IgD-negative memory B cell (primary cell): ENCODE measurements at regions not wholly inside any gene's neighbourhood (a gene's known extent, or its start where the extent isn't known, plus 50 kb on each side); places are given as distances from the start of the nearest gene placed in this dataset.
"Not testable (repeated sequence)": the region's sequence is repeated elsewhere in the genome, so short reads cannot be mapped to it uniquely, and the experiment has no call there.

Experiments
- H3K27ac Mint-ChIP-seq, 3 donors: one replicate each; pipeline ENCODE4 v1.8.0; 2020 to 2022; ENCODE audit warnings: mild to moderate bottlenecking in 3 of 3, mixed read lengths in 3 of 3, moderate library complexity in 1 of 3
- H3K27me3 Mint-ChIP-seq: one replicate; pipeline ENCODE4 v1.8.0; 2021; ENCODE audit warnings: mixed read lengths
- H3K36me3 Mint-ChIP-seq: one replicate; pipeline ENCODE4 v1.8.0; 2020; ENCODE audit warnings: mild to moderate bottlenecking, mixed read lengths
- H3K4me1 Mint-ChIP-seq, 3 donors: one replicate each; pipeline ENCODE4 v1.8.0; 2020 to 2022; ENCODE audit warnings: mixed read lengths in 3 of 3, mild to moderate bottlenecking in 1 of 3
- H3K4me3 Mint-ChIP-seq, 4 donors: one replicate each; pipeline ENCODE4 v1.8.0; 2020 to 2022; ENCODE audit warnings: mild to moderate bottlenecking in 4 of 4, mixed read lengths in 4 of 4, moderate library complexity in 3 of 4
- H3K9me3 Mint-ChIP-seq, 3 donors: one replicate each; pipeline ENCODE4 v1.8.0; 2020 to 2021; ENCODE audit warnings: mixed read lengths in 3 of 3, mild to moderate bottlenecking in 1 of 3

DNA sequence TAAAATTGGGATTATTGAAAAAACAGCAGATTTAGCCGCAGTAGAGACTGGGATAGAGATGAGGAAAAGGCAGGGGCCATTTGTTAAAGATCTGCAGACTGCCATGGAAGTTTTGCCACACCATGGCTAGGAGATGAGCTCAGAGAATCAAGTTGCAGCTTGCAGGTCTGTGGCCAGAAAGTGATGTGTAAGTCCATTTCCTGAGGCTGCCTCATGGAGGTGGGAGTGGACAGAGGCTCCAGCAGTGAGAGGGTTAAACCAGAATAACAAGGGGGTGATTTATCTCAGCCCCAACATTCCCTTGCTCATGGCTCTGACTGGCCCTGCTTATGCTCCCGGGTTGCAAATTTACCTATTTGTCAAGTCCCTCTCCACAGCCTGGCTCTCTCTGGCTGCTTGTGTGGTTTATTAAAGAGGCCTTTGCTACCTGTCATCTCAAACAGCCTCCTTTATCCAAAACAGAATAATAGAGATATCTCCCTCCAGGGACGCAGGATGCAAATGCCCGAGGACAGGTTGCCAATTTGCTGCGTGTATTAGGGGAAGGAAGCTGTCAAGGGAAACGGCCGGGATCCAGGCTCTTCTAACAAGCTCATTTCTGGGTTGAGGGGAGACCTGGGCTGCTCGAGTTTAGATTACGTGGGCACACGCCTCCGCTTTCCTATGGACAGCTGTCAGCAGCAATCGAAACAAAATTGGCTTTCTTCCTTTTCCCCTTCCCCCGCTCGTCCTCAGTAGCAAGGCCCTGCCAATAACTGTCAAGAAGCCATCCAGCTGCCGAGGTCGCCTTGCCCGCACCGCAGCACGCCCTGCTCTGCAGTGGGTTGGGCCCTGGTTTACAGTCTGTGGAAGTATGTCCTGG, 72.8 kb upstream of the PITX1 start:
- Mint-ChIP-seq H3K4me1 (no peaks in the 10 kb centered on the region), H3K36me3 (no peaks in the 10 kb centered on the region), H3K27me3 (peaks cover 1% of the 10 kb centered on the region), H3K4me3 (peak overlapping the region in 1 of 4 donors; percentile 18), H3K27ac (no peak overlapping the region), H3K9me3 (no peaks in the 10 kb centered on the region)

- Mint-ChIP-seq H3K36me3 (no peaks in the 10 kb centered on the region), H3K27ac (no peak overlapping the region)
Measured at GRCh38 chr5:135106136-135106535, 72.1 kb upstream of the PITX1 start.

GRCh38 chr5:135105105-135105484, 71.1 kb upstream of the PITX1 start:
- Mint-ChIP-seq H3K27ac (no peak overlapping the region), H3K27me3 (no peaks in the 10 kb centered on the region), H3K4me3 (no peak overlapping the region), H3K36me3 (no peaks in the 10 kb centered on the region), H3K9me3 (no peaks in the 10 kb centered on the region), H3K4me1 (no peaks in the 10 kb centered on the region)

More at GRCh38 chr5:135106136-135106535, 72.1 kb upstream of the PITX1 start:
- Mint-ChIP-seq H3K27me3 (no peaks in the 10 kb centered on the region), H3K4me1 (no peaks in the 10 kb centered on the region), H3K9me3 (no peaks in the 10 kb centered on the region), H3K4me3 (no peak overlapping the region)

- H3K27me3 Mint-ChIP-seq = no peaks in the 10 kb centered on the region
- no peaks in the 10 kb centered on the region for H3K9me3 Mint-ChIP-seq
- no peak overlapping the region for H3K27ac Mint-ChIP-seq
- H3K4me3 Mint-ChIP-seq = no peak overlapping the region
- H3K36me3 Mint-ChIP-seq = no peaks in the 10 kb centered on the region
- no peaks in the 10 kb centered on the region for H3K4me1 Mint-ChIP-seq
Measured at GRCh38 chr5:135103575-135103853, 69.5 kb upstream of the PITX1 start.

DNA sequence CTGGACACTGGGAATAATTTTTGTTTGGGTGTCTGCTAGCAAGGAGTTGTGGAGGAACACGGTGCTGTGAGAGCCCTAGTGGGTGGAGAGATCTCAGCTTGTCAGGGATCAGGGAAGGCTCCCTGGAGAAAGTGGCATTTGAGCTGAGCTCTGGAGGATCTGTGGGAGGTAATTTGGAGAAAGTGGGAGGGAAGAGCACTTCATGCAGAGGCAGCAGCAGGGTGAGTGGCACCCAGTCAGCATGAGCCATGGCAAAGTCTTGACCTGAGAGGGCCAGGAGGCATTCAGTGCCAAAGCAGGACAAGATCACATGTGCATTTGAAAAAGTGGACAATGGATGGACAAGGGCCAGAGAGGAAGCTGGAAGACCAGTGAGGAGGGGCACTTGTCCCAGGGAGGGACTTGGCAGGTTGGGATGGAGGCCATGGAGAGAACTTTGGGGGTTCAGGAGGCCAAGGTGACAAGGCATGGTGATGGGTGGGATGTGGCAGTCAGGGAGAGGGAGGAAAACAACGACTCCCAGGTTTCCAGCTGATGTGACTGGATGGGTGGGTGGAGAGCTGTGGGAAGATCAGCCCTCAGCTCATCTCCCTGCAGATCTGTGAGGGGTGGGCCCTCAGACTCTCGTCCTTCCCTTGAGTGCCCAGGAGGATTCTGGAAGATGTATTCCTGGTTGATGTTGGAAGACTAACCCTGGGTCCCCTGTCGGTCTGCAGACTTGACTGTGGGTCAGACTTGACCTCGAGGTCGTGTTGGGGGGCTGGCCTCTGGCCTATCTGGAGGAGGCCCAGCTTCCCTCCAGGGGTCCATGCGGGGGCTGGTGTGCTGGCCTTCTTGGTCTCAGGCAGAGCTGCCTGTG, 68.9 kb upstream of the PITX1 start:
- no peak overlapping the region for H3K27ac Mint-ChIP-seq
- no peaks in the 10 kb centered on the region for H3K27me3 Mint-ChIP-seq
- H3K4me3 Mint-ChIP-seq = no peak overlapping the region
- no peaks in the 10 kb centered on the region for H3K9me3 Mint-ChIP-seq
- H3K4me1 Mint-ChIP-seq = no peaks in the 10 kb centered on the region
- no peaks in the 10 kb centered on the region for H3K36me3 Mint-ChIP-seq

DNA sequence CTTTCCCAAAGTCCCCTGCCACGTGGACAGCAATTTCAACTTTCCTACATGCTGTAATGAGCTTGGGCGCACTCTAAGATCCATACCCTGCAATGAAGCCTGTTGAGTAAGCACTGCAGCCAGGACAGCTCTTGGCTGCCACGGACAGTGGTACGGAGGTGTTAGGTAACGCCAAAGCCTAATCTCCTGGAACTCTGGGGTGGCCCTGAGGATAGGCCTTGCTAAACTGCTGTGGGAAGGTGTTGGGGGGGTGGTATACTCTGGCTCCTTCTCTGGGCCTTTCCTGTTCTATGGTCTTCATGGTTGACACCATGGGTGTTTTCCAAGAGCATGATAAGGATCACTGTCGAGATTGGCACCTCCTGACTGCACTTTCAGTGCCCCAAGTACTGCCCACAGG, 66.4 kb upstream of the PITX1 start:
- Mint-ChIP-seq H3K27me3 (peaks cover 3% of the 10 kb centered on the region), H3K27ac (no peak overlapping the region), H3K4me3 (no peak overlapping the region), H3K9me3 (no peaks in the 10 kb centered on the region), H3K36me3 (no peaks in the 10 kb centered on the region), H3K4me1 (no peaks in the 10 kb centered on the region)

DNA sequence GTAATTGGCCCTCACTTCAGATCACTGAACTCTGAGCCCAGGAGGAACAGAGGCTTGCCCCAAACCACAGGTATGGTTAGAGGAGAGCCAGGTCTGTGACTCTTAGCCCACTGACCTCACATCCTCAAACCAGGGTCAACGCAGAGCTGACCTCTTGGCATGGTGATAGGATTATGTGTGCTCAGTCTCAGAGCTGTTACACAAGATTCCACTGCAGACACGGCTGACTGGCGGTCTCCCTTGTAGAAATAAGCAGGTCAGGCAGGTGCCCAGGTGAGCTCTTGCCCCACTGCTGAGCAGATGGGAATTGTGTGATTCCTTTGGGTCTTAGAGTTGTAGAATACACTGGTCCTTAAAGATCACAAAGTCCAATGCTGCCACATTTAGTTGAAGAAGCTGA, 66.0 kb upstream of the PITX1 start:
- peaks cover 3% of the 10 kb centered on the region for H3K27me3 Mint-ChIP-seq
- H3K9me3 Mint-ChIP-seq = no peaks in the 10 kb centered on the region
- no peak overlapping the region for H3K27ac Mint-ChIP-seq
- no peaks in the 10 kb centered on the region for H3K4me1 Mint-ChIP-seq
- peaks cover 3% of the 10 kb centered on the region for H3K36me3 Mint-ChIP-seq
- no peak overlapping the region for H3K4me3 Mint-ChIP-seq

DNA sequence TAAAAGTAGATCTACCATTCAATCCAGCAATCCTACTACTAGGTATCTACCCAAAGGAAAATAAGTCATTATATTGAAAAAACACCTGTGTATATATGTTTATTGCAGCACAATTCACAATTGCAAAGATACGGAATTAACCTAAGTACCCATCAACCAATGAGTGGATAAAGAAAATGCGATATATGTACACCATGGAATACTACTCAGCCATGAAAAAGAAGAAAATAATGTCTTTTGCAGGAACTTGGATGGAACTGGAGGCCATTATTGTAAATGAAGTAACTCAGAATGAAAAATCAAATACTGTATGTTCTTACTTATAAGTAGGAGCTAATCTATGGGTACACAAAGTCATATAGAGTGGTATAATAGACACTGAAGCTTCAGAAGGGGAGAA, 63.4 kb upstream of the PITX1 start:
- Mint-ChIP-seq H3K27me3 (peaks cover 3% of the 10 kb centered on the region), H3K4me1 (no peaks in the 10 kb centered on the region), H3K9me3 (no peaks in the 10 kb centered on the region), H3K4me3 (no peak overlapping the region), H3K27ac (no peak overlapping the region), H3K36me3 (peaks cover 7% of the 10 kb centered on the region)

GRCh38 chr5:135095871-135096270, 61.8 kb upstream of the PITX1 start:
- H3K9me3 Mint-ChIP-seq = no peaks in the 10 kb centered on the region
- H3K36me3 Mint-ChIP-seq = peaks cover 7% of the 10 kb centered on the region
- H3K4me1 Mint-ChIP-seq = no peaks in the 10 kb centered on the region
- no peak overlapping the region for H3K4me3 Mint-ChIP-seq
- peak overlapping the region in 1 of 3 donors; percentile 5 for H3K27ac Mint-ChIP-seq
- peaks cover 3% of the 10 kb centered on the region for H3K27me3 Mint-ChIP-seq

DNA sequence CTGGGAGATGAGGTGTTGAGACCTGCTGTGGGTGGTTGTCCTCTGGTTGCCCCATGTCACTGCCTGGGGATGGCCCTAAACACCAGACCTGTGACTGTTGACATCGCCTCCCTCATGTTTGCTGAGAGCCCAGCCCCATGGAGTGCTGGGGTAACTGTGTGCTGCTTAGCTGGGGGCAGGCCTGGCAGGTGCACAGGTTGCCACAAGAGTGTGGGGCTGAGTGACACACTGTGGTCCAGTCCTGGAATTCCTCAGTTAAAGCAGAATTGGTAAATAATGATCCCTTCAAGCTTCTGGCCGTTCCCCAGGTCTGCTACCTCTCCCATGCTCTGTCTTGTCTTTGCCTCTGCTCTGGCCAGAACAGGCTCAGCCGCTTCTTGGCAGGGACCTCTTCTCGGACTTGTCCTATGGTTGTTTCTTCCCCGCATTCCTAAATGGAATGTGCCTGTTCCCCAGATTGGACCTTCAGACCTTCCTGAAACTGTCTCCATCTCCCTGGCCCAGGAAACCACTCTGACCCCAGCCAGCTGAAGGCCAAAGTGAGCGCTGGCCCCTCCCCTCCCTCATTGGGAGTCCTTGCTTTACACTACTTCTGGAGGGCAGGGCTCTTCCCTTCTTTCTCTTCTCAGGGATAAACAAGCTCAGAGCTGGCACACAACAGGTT, 61.2 kb upstream of the PITX1 start:
- Mint-ChIP-seq H3K9me3 (no peaks in the 10 kb centered on the region), H3K4me1 (no peaks in the 10 kb centered on the region), H3K36me3 (peaks cover 7% of the 10 kb centered on the region), H3K4me3 (no peak overlapping the region), H3K27ac (peak overlapping the region in 1 of 3 donors; percentile 5), H3K27me3 (peaks cover 3% of the 10 kb centered on the region)

DNA sequence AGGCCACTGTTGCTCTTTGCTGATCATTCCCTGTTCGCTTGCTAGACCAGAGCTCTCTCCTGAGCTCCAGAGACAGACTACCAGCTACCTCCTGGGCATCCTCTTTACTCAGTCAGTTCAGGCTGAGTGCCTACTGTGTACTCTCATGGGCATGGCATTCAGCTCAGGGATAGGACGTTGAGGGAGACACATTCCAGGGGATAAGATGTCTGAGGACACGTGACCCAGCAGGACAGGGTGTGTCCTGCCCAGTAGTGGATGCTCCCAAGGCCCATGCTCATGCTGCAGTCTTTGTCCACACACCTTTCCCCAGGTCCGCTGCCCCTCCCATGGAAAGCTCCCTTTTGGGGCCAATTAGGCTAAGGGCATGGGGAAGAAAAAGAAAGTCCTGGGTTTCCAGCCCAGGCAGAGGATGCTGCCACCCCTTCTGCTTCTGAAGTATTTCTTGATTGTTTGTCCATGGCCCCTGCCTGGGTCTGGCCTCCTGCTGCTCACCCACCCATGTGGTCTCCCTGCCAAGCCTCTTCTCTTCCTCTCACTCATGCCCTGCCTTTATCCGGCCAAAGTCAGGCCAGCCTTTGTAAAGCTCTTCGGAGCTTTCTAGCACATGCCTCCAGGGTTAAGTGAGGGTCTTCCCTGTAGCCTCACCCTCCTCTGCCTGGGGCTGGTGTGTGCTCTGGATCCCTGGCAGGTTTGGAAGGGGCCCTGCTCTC, 60.5 kb upstream of the PITX1 start:
- Mint-ChIP-seq H3K9me3 (no peaks in the 10 kb centered on the region), H3K36me3 (peaks cover 7% of the 10 kb centered on the region), H3K27ac (peak overlapping the region in 1 of 3 donors; percentile 5), H3K4me1 (no peaks in the 10 kb centered on the region), H3K4me3 (no peak overlapping the region), H3K27me3 (peaks cover 3% of the 10 kb centered on the region)

DNA sequence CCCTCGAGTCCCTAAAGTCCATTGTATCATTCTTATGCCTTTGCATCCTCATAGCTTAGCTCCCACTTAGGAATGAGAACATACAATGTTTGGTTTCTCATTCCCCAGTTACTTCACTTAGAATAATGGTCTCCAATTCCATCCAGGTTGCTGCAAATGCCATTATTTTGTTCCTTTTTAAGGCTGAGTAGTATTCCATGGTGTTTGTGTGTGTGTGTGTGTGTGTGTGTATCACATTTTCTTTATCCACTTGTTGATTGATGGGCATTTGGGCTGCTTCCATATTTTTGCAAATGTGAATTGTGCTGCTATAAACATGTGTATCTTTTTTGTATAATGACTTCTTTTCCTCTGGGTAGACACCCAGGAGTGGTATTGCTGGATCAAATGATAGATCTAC, 59.5 kb upstream of the PITX1 start:
- H3K36me3 Mint-ChIP-seq, H3K9me3 Mint-ChIP-seq, H3K4me3 Mint-ChIP-seq, H3K4me1 Mint-ChIP-seq, H3K27me3 Mint-ChIP-seq, H3K27ac Mint-ChIP-seq: not testable (repeated sequence)

DNA sequence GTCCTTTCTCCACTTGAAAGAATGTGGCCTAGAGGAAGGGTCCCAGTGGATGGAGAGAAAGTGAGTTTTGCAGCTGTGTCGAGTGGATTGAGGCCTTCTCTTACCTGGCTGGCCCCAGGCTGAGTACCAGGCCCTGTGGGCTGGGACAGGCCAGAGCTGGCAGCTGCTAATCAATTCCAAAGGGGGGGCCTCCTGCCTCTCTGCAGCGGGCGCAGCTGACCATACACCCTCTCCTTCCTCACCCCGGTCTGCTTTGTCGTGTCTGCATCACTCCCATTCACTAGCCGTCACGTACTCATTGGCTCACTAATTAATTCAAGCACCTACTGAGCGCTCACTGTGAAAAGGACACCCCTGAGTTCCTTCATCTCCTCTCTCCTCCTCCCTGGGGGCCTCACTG, 58.4 kb upstream of the PITX1 start:
- Mint-ChIP-seq H3K27ac (no peak overlapping the region), H3K27me3 (peaks cover 15% of the 10 kb centered on the region), H3K4me3 (no peak overlapping the region), H3K9me3 (no peaks in the 10 kb centered on the region), H3K36me3 (peaks cover 7% of the 10 kb centered on the region), H3K4me1 (no peaks in the 10 kb centered on the region)

DNA sequence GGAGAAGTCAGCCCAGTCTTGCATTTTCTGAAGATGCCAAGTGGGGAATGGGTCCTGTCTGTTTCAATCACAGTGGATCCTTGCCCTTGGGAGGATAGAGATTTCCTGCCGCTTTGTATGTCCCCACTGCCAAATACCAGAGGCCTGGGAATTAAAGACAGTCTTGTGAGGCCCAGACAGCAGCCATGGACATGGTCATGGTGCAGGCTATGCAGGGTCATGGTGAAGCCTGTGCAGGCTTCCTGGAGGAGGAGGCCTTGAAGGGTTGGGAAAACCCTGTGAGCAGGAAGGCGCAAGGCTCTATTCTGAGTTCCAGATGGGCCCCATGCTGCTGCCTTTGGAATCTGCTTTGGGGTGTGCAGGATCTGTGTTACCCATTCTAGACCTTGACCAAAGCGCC, 57.3 kb upstream of the PITX1 start:
- no peak overlapping the region for H3K4me3 Mint-ChIP-seq
- H3K9me3 Mint-ChIP-seq = no peaks in the 10 kb centered on the region
- no peak overlapping the region for H3K27ac Mint-ChIP-seq
- H3K27me3 Mint-ChIP-seq = peaks cover 13% of the 10 kb centered on the region
- peaks cover 8% of the 10 kb centered on the region for H3K36me3 Mint-ChIP-seq
- H3K4me1 Mint-ChIP-seq = no peaks in the 10 kb centered on the region

GRCh38 chr5:135089912-135090311, 55.9 kb upstream of the PITX1 start:
- Mint-ChIP-seq H3K27ac (no peak overlapping the region), H3K36me3 (peaks cover 4% of the 10 kb centered on the region), H3K27me3 (peaks cover 14% of the 10 kb centered on the region), H3K4me1 (no peaks in the 10 kb centered on the region), H3K4me3 (no peak overlapping the region), H3K9me3 (no peaks in the 10 kb centered on the region)
